Middle frontal gyrus (tissue), 1 donor: ENCODE measurements at regions not wholly inside any gene's neighbourhood (a gene's known extent, or its start where the extent isn't known, plus 50 kb on each side); places are given as distances from the start of the nearest gene placed in this dataset.

Source experiments
- DNase-seq: peaks from one replicate; pipeline ENCODE4 v3.0.0-alpha.2; 2015; ENCODE audit warnings: low spot score; ENCODE audit errors: extremely low spot score

DNA sequence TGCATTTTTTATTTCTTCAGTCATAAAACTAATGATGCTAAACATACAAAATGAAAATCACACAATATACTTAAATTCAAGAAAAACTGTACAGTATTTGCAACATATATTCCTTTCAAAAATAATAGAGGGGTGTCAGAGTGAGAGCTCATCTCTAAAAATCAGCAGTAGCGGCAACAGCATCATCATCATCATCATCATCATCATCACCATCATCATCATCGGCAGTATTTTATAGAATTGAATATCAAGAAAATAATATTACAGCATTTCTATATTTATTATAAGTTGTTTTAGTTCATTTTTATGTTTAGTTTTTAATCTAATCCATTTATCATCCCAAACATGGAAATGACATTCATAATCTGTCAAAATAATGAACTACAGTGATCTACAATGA is 67.4 kb upstream of the PPP1R3A start:
- no peak for DNase-seq

DNA sequence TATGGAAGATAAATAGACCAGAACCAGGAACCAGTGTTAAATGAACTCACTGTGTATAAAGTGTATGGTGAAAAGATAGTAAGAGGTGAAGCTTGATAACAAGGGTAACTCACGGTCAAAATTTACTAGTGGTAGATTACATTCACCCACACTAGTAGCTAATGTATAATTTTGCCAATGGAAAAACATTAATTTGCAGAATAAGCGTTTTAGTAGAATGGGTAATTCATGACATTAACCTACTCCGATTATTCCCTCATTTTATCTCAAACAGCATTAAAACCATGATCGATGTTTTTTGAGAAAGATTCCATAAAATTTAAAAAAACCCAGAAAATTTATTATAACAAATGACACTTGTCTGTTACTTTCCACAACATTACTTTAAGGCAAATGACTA is 57.7 kb upstream of the PPP1R3A start:
- DNase-seq: no peak

GRCh38 chr7:113968713-113969112 is 49.9 kb upstream of the PPP1R3A start:
- no peak for DNase-seq
